Activated naive CD8-positive, alpha-beta T cell treated with anti-CD3 and anti-CD28 coated beads for 36 hours (primary cell): ENCODE measurements at regions not wholly inside any gene's neighbourhood (a gene's known extent, or its start where the extent isn't known, plus 50 kb on each side); places are given as distances from the start of the nearest gene placed in this dataset.
"Not testable (repeated sequence)": the region's sequence is repeated elsewhere in the genome, so short reads cannot be mapped to it uniquely, and the experiment has no call there.

Experiments
- DNase-seq: peaks from one replicate; pipeline ENCODE4 v3.0.0; 2021
- H3K27ac Mint-ChIP-seq: one replicate; pipeline ENCODE4 v1.8.0; 2022; ENCODE audit warnings: mild to moderate bottlenecking, moderate library complexity, mixed read lengths
- H3K27me3 Mint-ChIP-seq: one replicate; pipeline ENCODE4 v1.8.0; 2022; ENCODE audit warnings: mild to moderate bottlenecking, mixed read lengths
- H3K36me3 Mint-ChIP-seq: one replicate; pipeline ENCODE4 v1.8.0; 2021; ENCODE audit warnings: mild to moderate bottlenecking, mixed read lengths
- H3K4me1 Mint-ChIP-seq: one replicate; pipeline ENCODE4 v1.8.0; 2021; ENCODE audit warnings: mixed read lengths
- H3K4me3 Mint-ChIP-seq: one replicate; pipeline ENCODE4 v1.8.0; 2022; ENCODE audit warnings: mild to moderate bottlenecking, moderate library complexity, mixed read lengths
- H3K9me3 Mint-ChIP-seq: one replicate; pipeline ENCODE4 v1.8.0; 2022; ENCODE audit warnings: mixed read lengths

- no peak overlapping the region for H3K4me3 Mint-ChIP-seq
- H3K27ac Mint-ChIP-seq = no peak overlapping the region
- no peak for DNase-seq
- peaks cover 14% of the 10 kb centered on the region for H3K36me3 Mint-ChIP-seq
- H3K4me1 Mint-ChIP-seq = peaks cover 22% of the 10 kb centered on the region
- H3K27me3 Mint-ChIP-seq = no peaks in the 10 kb centered on the region
- H3K9me3 Mint-ChIP-seq = no peaks in the 10 kb centered on the region
These were observed 135.0 kb downstream of the RALA start for GRCh38 chr7:39758234-39758970.

- Mint-ChIP-seq H3K4me1 (peaks cover 8% of the 10 kb centered on the region), H3K4me3 (no peak overlapping the region), H3K27me3 (no peaks in the 10 kb centered on the region), H3K9me3 (no peaks in the 10 kb centered on the region), H3K36me3 (peaks cover 17% of the 10 kb centered on the region), H3K27ac (no peak overlapping the region)
- DNase-seq = no peak
These were observed 138.1 kb downstream of the RALA start for GRCh38 chr7:39761449-39761848.

DNA sequence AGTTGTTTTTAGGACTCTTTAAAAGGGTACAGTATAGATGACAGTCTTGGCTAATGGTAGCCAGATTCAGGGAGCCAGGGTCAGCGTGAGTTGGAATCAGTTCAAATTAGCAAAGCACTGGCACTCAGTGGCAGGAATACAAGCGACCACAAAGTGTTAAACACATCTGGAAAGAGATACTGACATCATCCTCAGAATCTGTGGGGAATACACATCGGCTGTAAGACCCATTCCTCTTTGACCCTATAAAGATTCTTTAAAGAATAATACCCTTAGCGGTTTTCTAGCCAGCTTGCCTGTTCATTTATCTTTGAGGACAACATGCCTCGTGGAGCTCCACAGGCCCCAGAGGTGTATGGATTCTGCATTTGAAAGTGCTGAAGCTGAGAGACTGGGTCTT lies 139.1 kb downstream of the RALA start:
- not testable (repeated sequence) for H3K4me1 Mint-ChIP-seq, DNase-seq, H3K27ac Mint-ChIP-seq, H3K9me3 Mint-ChIP-seq, H3K4me3 Mint-ChIP-seq, H3K27me3 Mint-ChIP-seq
- peaks cover 12% of the 10 kb centered on the region for H3K36me3 Mint-ChIP-seq

DNA sequence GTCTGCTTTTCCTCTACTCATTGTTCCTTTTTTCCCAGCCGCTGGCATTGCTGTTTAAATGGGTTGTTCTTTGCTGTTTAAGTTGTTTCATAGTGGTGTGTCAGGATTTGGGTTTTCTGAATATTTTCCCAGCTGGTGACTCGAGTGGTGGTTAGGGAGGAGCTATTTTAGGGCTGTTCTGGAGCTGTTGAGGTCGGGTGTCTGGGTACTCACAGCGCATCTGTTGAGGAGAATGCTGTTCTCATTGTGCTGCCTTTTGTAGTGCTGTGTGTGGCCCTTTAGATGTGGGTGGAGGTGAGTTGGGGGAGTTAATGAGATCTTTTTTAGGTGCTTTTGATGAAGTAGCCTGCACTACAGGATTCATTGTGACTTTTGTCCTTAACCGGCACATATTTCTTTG lies 139.5 kb downstream of the RALA start:
- not testable (repeated sequence) for H3K9me3 Mint-ChIP-seq, H3K4me3 Mint-ChIP-seq, DNase-seq, H3K27ac Mint-ChIP-seq, H3K4me1 Mint-ChIP-seq, H3K27me3 Mint-ChIP-seq
- peaks cover 12% of the 10 kb centered on the region for H3K36me3 Mint-ChIP-seq

- H3K4me3 Mint-ChIP-seq, H3K9me3 Mint-ChIP-seq, H3K27me3 Mint-ChIP-seq, H3K4me1 Mint-ChIP-seq, H3K27ac Mint-ChIP-seq, DNase-seq: not testable (repeated sequence)
- peaks cover 22% of the 10 kb centered on the region for H3K36me3 Mint-ChIP-seq
These were observed 142.5 kb downstream of the RALA start for GRCh38 chr7:39765833-39766232.

DNA sequence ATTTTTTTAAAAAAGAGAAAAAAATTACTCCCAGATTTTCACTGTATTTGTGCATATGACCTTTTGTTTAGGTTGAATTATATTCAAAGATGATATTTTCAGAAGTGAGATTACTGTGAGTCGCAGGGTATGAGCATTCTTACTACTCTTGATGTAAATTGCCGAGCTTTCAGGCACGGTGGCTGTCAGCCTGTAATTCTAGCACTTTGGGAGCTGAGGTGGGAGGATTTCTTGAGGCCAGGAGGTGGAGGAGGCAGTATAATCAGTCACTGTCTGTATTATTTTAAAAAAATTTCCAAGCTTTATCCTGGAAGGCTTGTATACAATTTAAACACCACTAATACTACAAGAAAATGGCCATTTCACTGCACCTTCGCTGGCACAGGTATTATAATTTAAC lies 145.1 kb downstream of the RALA start:
- H3K27ac Mint-ChIP-seq, H3K4me3 Mint-ChIP-seq, H3K9me3 Mint-ChIP-seq, H3K4me1 Mint-ChIP-seq, H3K27me3 Mint-ChIP-seq, DNase-seq: not testable (repeated sequence)
- H3K36me3 Mint-ChIP-seq = peaks cover 24% of the 10 kb centered on the region

- DNase-seq, H3K4me1 Mint-ChIP-seq, H3K27ac Mint-ChIP-seq, H3K27me3 Mint-ChIP-seq, H3K4me3 Mint-ChIP-seq, H3K9me3 Mint-ChIP-seq: not testable (repeated sequence)
- peaks cover 15% of the 10 kb centered on the region for H3K36me3 Mint-ChIP-seq
These were observed 151.0 kb downstream of the RALA start for GRCh38 chr7:39774341-39774851.

DNA sequence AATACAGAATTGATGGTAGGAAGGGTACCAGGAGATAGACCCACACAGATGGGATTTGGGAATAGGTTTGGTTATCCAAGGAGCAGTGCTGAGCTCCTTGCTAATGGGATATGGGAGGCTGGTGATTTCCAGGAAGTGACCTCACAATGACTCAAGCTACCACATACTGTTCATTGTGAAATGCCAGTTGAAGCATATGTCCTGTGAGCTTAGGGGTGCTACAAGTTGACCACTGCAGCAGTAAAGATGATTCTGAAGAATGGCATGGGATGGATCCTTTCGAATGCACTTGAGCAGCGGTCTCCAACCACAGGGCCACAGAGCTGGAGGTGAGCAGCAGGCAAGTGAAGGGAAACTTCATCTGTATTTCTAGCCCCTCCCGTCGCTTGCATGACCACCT lies 158.2 kb downstream of the RALA start:
- H3K9me3 Mint-ChIP-seq, H3K36me3 Mint-ChIP-seq, DNase-seq, H3K27me3 Mint-ChIP-seq, H3K4me3 Mint-ChIP-seq, H3K27ac Mint-ChIP-seq, H3K4me1 Mint-ChIP-seq: not testable (repeated sequence)

GRCh38 chr7:39786440-39786839 lies 163.1 kb downstream of the RALA start:
- not testable (repeated sequence) for H3K4me1 Mint-ChIP-seq, H3K27me3 Mint-ChIP-seq, H3K27ac Mint-ChIP-seq, H3K9me3 Mint-ChIP-seq, H3K4me3 Mint-ChIP-seq, H3K36me3 Mint-ChIP-seq, DNase-seq

GRCh38 chr7:39791035-39791434 lies 159.0 kb upstream of the CDK13 start:
- H3K36me3 Mint-ChIP-seq, H3K4me3 Mint-ChIP-seq, H3K9me3 Mint-ChIP-seq, H3K27me3 Mint-ChIP-seq, H3K4me1 Mint-ChIP-seq, DNase-seq, H3K27ac Mint-ChIP-seq: not testable (repeated sequence)

DNA sequence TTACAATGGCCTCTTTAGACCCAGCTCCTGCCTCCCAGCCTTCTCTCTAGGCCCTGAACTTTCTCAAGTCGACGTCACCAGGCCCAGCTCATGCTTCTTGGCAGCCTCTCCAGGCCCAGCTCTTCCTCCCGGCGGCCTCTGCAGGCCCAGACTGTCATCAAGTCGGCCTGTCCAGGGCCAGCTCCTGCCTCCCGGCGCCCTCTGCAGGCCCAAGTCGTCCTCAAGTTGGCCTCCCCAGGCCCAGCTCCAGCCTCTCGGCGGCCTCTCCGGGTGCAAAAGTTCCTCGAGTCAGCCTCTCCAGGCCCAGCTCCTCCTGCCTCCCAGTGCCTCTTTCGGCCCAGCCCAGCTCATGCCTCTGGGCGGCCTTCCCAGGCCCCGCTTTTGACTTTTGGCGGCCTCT lies 158.1 kb upstream of the CDK13 start:
- not testable (repeated sequence) for H3K36me3 Mint-ChIP-seq, H3K27ac Mint-ChIP-seq, H3K4me1 Mint-ChIP-seq, H3K27me3 Mint-ChIP-seq, H3K4me3 Mint-ChIP-seq, H3K9me3 Mint-ChIP-seq
- DNase-seq = peak; percentile 7

DNA sequence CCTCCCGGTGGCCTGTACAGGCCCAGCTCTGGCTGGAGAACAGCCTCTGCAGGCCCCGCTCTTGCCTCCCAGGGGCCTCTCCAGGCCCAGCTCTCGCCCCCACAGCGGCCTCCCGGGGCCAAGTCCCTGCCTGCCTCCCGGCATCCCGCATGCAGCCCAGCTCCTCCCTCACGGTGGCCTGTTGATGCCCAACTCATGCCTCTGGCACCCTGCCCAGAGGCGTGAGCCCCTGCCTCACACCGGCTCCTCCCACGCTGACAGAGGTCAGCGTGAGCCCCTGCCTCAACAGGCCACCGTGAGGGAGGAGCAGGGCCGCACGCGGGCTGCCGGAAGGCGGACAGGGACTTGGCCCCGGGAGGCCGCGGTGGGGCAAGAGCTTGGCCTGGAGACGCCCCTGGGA lies 157.0 kb upstream of the CDK13 start:
- not testable (repeated sequence) for H3K36me3 Mint-ChIP-seq, H3K27ac Mint-ChIP-seq, H3K4me1 Mint-ChIP-seq, H3K27me3 Mint-ChIP-seq, H3K4me3 Mint-ChIP-seq, H3K9me3 Mint-ChIP-seq, DNase-seq

DNA sequence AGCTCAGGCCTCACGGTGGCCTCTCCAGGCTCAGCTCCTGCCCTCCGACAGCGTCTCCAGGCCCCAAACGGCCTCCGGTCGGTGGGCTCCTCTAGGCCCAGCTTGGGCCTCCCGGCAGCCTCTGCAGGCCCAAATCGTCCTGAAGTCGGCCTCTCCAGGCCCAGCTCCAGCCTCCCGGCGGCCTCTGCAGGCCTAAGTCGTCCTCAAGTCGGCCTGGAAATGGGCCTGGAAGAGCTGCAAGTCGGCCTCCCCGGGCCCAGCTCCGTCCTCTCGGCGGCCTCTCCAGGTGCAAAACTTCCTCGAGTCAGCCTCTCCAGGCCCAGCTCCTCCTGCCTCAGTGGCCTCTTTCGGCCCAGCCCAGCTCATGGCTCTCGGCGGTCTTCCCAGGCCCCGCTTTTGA lies 156.2 kb upstream of the CDK13 start:
- not testable (repeated sequence) for H3K27ac Mint-ChIP-seq, H3K4me3 Mint-ChIP-seq, H3K27me3 Mint-ChIP-seq, H3K9me3 Mint-ChIP-seq, DNase-seq, H3K36me3 Mint-ChIP-seq, H3K4me1 Mint-ChIP-seq

DNA sequence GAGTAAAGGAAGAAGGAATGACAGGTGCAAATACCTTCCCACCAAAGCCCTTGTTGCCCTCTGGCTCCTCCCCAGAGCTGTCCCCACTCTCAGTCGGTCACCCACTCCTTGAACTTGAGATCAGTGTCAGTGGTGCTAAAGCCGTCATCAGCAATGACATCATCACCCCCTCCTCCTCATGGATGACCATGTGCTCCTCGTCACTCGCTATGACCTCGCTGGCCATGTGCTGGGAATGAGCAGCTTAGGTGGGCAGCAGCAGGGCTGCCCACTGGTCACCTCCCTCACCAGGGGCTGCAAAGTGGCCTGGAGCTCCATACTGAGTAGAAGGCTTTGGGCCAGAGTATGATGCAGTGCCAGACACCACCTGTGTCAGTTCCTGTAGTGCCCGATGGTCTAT lies 153.1 kb upstream of the CDK13 start:
- DNase-seq, H3K4me1 Mint-ChIP-seq, H3K4me3 Mint-ChIP-seq, H3K27me3 Mint-ChIP-seq, H3K27ac Mint-ChIP-seq, H3K9me3 Mint-ChIP-seq, H3K36me3 Mint-ChIP-seq: not testable (repeated sequence)

GRCh38 chr7:39798077-39798476 lies 152.0 kb upstream of the CDK13 start:
- not testable (repeated sequence) for H3K36me3 Mint-ChIP-seq, H3K4me1 Mint-ChIP-seq, H3K4me3 Mint-ChIP-seq, DNase-seq, H3K9me3 Mint-ChIP-seq, H3K27me3 Mint-ChIP-seq, H3K27ac Mint-ChIP-seq

DNA sequence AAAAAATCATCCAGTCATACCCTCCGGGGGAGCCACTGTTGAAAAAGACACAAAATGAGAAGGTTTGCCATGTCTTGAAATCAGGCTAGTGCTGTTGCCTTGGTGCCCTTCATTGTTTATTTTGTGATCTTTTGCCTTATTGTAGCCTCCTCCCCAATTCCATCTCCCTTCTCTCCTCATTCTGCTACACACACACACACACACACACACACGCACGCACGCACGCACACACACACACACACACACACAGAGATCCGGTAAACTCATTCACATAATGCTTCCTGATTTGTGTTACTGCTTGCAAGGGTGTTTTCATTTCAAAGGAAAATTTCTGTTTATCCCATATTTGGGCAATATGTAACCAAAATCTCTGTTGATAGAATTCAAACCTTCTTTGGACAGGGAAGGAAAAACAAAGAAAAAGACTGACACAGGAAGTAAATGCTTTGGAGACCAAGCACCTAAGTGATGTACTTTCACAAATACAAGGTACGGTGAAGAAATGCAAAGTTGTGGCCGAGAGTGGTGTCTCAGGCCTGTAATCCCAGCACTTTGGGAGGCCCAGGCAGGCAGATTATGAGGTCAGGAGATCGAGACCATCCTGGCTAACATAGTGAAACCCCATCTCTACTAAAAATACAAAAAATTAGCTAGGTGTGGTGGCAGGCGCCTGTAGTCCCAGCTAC lies 141.1 kb upstream of the CDK13 start:
- Mint-ChIP-seq H3K4me3 (no peak overlapping the region), H3K27ac (no peak overlapping the region), H3K36me3 (no peaks in the 10 kb centered on the region), H3K27me3 (no peaks in the 10 kb centered on the region), H3K4me1 (no peaks in the 10 kb centered on the region), H3K9me3 (no peaks in the 10 kb centered on the region)
- DNase-seq = no peak
